HG02571 (cell line): ENCODE measurements at regions not wholly inside any gene's neighbourhood (a gene's known extent, or its start where the extent isn't known, plus 50 kb on each side); places are given as distances from the start of the nearest gene placed in this dataset.

Experiments used
- ATAC-seq: cut with Tn5 transposase; IDR thresholded peaks from one replicate; pipeline ENCODE4 v1.9.1; 2021; ENCODE audit warnings: mild to moderate bottlenecking, moderate library complexity; ENCODE audit not compliant: unreplicated experiment

DNA sequence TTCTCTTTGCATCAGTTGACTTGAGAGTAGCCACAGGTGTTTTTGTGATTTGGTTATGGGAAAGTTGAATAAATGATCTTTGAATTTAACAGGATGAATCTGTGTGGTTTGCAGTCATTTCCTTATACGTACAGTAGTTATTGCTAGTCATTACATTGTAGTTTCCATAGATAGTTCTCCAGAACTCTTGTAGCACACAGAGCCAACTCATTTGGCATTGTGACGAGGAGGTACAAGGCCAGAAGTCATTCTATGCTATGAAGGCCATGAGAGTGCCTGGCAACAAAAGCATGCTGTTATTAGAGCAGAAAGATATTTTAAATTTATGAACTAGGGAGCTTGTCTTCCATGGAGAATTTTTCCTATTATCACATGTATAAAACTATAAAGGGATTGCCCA is 973.0 kb upstream of the CHAC2 start:
- no peak for ATAC-seq

DNA sequence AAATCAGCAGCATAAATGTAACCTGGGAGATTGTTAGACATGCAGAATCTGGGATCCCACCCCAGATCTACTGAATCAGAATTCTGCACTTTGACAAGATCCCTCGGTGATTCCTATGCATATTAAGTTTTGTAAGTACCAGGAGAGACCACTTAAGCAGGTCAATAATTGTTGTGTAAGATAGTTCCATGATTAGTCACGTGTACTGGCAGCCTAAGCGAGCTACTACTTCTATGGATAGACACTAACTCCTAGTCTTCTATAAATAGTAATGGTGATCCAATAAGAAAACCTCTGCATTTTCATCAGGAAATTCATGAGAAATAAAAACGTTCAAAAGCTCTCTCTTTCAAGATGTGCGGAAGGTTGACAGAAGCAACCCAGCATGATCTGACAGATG is 988.2 kb upstream of the CHAC2 start:
- no peak for ATAC-seq

DNA sequence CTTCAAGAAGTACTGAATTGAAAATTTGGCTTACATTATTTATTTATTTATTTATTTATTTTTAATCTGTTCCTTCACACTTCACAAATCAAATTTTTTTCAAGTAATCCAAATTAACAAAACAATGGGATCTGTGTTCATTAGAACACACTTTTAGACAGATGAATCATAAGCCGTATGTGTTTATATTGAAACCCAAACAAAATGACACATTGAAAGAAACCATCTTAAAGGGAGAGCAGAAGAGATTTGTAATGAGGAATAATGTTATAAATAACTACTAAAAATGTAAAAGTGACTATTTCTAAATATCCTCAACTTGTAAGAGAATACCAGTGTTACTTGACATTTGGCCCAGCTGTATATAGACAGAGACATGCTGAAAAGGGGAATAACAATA is 991.0 kb upstream of the CHAC2 start:
- ATAC-seq = no peak

DNA sequence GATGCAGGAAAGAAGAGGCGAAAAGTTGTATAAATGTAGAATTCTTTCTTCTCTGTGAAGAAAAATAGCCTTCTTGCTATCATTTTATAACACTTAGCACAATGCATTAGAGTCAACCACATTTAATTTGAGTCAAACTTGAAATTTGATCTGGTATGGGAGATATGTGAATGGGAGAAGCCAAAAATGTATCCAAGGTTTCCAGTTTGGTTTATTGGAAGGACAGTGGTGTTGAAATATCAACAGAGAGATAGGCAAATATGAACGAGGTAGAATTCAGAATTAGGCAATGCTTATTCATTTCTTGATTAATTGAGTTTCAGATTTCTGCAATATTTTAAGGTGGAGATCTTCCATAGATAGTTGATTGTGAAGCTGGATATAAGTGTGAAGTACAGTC is 991.9 kb upstream of the CHAC2 start:
- ATAC-seq = no peak

DNA sequence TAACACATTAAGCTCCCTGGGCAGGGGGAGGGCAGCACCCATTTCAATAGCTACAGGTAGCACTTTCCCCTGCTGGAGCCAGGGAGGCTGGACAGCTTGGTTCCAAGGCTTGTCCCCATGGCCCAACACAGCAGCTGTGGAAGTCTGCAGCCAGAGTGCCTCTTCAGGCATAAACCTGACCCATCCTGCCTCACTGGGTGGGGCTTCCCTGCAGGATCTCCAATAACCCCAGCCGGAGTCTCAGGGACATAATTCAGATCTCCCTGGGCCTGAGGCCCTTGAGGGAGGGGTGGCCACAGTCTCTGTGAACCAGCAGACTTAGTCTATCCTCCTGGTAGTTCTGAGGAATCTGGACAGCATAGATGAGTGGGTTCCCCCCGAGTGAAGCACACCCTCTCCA is 1001.9 kb upstream of the CHAC2 start:
- ATAC-seq = no peak

DNA sequence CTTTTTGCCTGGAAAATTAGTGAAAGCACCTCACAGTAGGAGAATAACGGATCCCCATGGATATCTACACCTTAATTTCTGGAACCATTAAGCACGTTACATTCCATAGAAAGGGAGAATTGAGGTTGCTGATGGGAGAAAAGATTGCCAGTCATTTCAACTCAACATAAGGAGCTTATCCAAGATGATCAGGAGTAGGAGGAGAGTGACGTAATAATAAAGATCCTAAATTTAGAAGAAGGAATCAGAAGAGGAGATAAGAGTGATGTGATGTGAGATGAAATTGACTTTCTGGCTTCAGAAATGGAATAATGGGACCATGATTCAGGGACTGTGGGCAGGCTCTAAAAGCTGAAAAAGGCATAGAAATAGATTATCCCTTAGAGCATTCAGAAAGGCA is 1017.8 kb upstream of the CHAC2 start:
- ATAC-seq = no peak

DNA sequence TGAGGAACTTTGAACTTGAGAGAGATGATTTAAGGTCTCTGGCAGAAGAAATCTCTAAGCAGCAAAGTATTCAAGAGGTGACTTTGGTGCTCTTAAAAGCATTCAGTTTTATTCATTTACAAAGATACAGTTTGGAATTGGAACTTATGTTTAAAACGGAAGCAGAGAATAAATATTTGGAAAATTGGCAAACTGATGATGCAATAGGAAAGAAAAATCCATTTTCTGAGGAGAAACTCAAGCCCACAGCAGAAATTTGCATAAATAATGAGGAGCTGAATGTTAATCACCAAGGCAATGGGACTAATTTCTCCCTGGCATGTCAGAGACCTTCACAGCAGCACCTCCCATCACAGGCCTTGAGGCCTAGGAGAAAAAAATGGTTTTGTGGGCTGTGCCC is 1022.5 kb upstream of the CHAC2 start:
- ATAC-seq = no peak

DNA sequence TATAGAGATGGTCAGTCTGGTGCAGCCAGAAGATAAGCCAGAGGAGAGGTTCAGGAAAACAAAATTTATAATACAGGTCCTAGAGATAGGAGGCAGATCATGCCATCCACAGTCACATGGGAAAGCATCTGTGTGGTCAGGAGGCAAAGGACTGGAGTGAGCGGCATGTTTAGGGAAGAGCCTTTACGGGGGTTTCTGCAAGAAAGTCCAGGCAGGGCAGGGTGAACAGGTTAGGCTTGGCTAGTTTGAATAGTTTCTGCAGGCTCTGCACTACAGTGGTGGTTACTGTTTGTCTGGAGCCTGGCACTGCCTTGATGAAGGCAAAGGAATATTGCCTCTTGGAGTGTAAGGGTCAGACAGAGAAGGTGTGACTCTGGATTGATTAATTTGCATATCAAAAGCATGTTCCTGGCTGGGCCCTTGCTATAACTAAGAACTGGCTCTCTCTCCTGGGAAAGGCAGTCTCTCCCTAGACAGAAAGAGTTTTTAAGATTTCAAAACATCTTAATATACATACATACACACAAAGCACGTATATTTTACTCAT is 1034.7 kb upstream of the CHAC2 start:
- no peak for ATAC-seq

DNA sequence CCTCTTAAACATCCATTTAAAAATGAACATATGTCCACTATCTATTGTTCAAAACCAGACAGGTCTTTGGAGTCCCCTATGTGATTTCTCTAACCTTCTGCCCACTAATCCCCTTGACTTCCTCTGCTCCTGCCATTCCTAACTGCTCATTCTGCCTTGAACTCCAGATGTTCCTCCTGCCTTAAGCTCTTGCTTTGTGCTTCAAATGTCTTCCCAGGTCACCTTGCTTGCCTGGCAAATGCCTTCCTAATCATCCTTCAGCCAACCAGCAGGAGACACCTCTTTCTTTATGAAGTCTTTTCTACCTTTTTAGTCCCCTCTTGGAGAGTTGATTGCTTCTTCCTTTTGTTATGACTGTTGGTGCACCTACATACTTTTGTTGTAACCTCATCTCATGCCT is 1043.0 kb upstream of the CHAC2 start:
- ATAC-seq = no peak

DNA sequence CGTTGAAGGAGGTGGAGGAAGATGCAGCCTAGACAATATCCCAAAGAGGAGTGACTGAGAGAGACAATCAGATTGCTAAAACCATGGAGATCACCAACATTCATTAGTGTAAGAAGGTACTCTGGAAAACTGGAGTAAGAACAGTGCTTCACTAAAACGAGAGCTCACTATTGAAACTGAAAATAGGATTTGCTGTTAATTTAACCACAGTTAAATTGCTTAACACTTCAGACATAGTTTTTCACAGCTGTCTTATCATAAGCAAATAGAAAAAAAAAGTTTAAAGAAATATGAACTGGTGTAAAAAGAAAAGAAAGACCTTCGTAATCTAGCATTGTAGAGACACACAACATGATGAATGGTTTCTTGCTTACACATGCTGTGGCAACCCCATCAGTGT is 1049.8 kb upstream of the CHAC2 start:
- ATAC-seq = no peak

DNA sequence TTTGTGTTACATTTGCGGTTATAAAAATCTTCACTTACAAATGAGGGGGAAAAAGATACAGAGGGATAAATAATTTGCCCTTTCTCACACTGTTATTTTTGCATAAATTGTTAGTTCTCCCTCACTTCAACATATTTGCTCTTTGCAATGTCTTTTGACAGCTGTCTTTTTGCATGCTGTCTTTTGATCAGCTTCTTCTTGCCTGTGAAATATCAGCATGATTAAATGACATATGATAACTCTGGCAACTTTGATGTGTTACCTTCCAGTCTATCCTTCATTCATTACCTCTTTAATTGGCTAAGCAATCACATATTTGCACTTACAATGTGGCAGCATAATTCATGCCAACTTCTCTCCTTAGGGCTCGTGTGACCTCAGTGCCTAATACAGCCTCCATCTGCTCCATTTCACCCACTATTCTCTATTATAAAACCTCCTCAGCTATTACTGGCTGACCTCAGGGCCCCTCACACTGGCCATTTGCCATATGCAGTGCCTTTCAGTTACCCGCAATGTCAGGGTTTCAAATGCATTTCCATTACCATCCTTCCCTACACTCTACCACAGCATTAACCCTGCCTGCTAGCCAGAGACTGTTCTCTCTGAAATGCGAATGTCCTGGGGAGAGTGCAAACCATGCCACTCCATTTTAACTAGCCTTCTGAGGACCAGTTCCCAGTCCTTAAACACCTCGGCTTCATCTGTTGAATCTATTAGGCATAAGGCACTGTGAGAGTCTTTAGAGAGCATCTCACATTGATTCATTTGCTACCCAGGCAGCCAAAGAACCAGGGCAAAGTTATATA is 1056.6 kb upstream of the CHAC2 start:
- no peak for ATAC-seq

DNA sequence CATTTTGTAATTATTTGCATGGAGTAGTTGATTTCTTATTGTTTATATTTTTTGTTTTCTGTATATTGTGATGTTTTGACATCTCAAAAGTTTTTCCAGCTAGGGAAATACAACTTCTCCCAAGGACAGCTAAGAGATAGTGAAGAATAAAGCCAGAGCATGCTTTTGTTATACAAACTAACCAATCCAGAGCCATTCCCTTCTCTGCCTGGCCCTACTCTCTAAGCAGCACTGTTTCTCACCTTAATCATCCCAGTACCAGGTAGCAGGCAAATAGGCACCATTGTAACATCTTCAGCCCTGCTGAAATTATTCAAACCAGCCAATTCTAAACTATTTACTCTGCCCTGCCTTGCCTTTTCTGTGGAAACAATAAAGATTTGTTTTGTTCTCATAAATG is 1063.4 kb upstream of the CHAC2 start:
- ATAC-seq = no peak

DNA sequence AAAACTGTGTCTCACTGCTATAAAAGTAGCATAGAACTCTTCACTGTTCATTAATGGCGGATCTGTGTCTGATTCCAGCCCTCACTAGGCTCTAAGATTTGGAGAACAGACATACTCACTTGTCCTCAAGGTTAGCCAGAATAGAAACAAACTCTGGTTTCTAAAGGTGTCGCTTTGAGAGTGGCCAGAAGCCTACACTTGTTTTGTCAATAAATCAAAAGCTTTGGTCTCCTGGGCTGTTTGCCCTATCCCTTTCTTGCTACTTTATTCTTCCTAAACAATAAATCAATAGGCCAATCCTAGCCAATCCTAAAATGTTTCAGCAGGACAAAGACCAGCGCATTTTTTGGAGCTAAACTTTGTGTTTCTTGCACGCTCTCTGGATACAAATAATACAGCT is 1064.6 kb upstream of the CHAC2 start:
- ATAC-seq = no peak

DNA sequence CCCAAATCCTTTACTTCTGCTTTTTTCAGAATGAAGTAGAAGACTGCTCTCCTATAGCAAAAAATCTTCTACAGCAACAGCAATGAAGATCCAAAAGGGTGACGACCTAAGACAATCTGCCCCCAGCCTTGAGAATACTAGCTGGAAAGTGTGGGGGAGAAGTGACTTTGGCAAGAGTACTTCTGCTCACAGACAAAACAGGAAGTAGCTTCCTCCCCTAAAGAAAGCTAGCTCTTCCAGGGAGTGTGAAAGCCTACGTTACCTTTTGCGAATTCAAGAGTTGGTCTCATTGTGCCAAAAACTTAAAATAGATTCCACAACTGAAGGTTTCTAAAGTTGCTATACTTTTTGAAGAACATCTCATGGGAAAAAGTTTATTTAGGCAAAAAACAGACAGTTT is 1069.2 kb upstream of the CHAC2 start:
- no peak for ATAC-seq

DNA sequence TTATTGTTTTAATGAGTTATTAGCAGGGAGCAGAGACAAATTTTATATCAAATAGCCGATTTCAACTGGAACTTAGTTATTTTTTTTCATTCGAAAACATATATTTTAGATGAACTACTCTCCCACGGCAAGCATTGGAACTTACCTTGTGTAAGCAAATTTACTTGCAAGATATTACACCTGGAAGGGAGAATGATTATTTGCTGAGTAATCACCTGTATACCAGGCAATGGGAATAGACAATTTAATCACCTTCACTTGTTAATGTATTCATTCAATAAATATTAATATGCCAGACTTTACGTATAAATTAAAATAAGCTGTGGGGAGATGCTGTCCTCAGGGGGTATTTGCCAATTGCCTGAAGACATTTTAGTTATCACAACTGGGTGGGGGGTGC is 1069.9 kb upstream of the CHAC2 start:
- ATAC-seq = no peak

DNA sequence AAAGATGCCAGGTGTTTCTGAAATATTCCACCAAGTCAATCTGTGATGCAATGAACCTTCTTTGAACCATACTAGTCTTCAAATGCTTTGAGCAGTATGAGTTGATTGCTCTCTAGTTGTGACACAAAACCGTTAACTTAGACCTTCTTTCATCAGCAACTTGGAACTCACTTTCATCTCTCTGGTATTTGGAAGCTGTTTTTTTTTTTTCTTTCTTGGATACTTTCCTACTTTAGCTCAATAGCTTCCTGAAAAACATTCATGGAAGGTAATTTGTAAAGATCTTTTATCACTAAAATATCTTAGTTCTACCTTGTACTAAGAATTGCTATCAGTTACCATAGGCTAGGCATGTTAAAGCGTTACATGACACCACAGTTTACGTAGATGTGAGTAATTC is 1071.9 kb upstream of the CHAC2 start:
- ATAC-seq = no peak

DNA sequence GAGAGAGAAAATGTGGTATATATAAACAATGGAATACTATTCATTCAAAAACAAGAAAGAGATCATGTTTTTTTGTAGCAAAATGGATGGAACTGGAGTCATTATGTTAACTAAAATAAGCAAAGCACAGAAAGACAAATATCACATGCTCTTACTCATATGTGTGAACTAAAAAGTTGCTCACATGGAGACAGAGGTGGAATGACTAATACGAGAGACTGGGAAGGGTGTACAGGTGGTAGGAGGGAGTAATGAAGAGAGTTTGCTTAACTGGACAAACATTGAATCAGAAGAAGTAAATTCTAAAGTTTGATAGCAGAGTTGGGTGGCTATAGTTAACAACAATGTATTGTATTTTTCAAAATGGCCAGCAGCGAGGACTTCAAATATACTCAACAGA is 1080.7 kb upstream of the CHAC2 start:
- ATAC-seq = no peak

DNA sequence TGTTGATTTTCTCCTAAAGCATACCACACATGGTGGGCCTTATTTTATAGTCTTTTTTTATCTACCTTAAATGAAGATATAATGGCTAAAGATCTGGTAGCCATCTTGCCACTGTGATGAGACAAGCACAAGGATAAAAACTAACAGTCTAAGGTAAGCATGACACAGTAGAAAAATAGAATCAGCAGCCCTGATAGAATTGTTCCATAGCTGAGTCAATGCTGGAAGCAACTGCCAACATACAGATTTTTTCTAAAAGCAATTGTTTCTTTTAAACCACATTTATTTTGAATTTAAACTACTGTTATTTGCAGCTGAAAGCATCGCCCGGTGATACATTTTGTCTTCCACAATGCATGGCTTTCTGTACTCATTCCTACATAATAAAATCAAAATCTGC is 1091.5 kb upstream of the CHAC2 start:
- ATAC-seq = no peak

DNA sequence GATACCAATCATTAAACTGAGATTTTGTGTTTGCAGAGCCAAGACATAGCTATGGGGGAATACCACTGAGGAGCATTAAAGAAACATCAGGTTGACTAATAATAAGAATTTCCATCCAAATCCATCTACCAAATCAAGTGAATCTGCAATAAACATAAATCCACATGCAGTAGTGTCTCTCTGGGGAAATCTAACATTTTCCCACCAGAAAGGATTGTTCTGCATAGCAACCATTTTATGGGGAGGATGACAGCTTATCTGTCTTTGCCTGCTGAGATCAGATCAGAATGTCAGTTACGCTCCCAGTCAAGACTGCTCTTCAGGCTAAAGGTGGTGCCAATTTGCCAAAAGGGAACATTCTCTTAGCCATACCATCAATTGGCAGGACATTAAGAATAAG is 1098.9 kb upstream of the CHAC2 start:
- ATAC-seq = no peak

DNA sequence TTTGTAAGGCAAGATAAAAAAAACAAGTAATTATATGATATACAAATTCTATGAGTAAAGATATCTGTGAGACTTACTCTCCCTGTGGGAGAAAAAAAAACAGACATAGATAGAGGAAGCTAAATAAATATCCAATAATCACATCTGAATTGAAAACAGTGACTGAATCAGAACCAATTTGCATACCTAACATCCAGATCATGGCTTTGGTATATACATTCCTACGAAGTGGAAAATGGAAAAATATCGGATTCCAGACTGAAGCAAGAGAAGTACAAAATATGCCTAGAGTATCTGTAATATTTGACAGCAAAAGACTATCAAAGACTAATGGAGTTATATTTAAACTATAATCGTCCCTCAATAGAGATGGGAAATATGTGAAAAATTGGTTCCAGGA is 1108.1 kb upstream of the CHAC2 start:
- ATAC-seq = no peak

DNA sequence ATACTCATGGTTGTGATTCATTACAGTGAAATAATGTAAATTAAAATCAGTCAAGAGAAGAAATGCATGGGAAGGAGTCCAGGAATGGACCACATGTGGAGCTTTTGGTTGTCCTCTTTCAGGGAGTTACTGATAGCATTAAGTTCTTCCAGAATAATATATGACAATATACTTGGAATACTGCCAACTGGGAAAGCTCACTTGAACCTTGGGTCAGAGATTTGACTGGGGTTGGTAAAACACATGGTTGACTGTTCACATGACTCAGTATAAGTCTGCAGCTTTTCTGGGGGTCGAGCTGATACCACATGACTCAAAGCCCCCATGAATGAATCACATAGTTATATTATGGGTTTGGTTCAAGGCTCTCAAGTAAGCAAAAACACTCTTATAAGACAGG is 1109.0 kb upstream of the CHAC2 start:
- no peak for ATAC-seq

DNA sequence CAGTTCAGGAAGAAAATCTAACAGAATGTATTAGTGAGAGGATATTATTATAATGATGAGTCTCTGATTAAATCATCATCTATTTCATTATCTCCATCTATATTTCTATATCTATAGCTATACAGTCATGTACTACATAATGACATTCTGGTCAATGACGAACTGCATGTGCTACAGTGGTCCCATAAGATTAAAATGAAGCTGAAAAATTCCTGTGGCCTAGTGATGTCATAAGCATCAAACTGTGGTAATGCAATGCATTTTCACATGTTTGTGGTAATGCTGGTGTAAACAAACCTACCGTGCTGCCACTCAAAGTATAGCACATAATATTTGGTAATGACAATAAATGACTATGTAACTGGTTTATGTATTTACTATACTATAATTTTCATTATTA is 1127.9 kb upstream of the CHAC2 start:
- ATAC-seq = no peak

DNA sequence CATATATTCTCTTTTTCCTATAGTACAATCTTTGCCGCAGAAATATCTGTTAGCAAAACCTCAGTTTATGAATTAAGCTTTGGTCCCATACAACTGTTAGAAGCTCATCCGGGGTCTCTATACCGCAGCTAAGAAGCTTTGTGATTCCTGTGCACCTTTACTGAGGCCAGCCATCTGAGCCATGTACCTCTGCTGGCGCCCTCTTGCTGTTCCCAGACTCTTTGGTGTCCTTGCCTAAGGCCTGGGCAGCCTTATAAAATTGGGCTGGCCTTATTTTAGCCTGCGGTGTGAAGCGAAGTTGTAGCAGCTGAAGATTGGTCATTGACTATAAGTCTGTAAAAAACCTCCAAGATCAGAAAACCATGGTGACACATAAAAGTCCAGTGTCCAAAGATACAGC is 1135.1 kb upstream of the CHAC2 start:
- no peak for ATAC-seq
